K562 (cell line): ENCODE measurements at regions not wholly inside any gene's neighbourhood (a gene's known extent, or its start where the extent isn't known, plus 50 kb on each side); places are given as distances from the start of the nearest gene placed in this dataset.

Experiments
- ATAC-seq: fragments of 200-7000 bp; cut with Tn5 transposase; 3 replicates; pipeline ENCODE4 v1.9.1; 2020; ENCODE audit warnings: moderate library complexity
- BruUV-seq: library from RNA; stranded (reverse); fragments of 400-500 nt; replicated peaks from 2 replicates; lab custom pipeline; 2021; lab: Mats Ljungman, UMichigan
- CTCF ChIA-PET: fragments of 300-600 bp; formaldehyde crosslinking; extraction: SDS; loops from one replicate; lab custom pipeline; 2021; ENCODE audit warnings: low intra/inter-chr PET ratio; lab: Yijun Ruan, JAX
- POLR2A ChIA-PET: fragments of 300-600, 350-650 bp; sonication (Branson Sonifier 250); formaldehyde crosslinking; extraction: SDS; loops from one replicate; lab custom pipeline; 2021; ENCODE audit warnings: antibody characterized with exemption, inconsistent platforms; lab: Yijun Ruan, JAX
- DNase-seq, 4 experiments: peaks; one replicate each; pipeline versions ENCODE4 v3.0.0 to v3.0.0-alpha.2; 2011 to 2018; ENCODE audit warnings: low spot score in 3 of 4, mixed read lengths in 3 of 4; ENCODE audit errors: extremely low read depth in 1 of 4
- FAIRE-seq: peaks from 2 replicates; lab custom pipeline; 2011; peaks lifted over from hg19 to GRCh38; lab: Jason Lieb, UNC
- H2AFZ ChIP-seq: 2 replicates; pipeline ENCODE4 v1.6.0; 2011; ENCODE audit warnings: low read depth, low read length, control low read depth, inconsistent platforms
- H3K27ac ChIP-seq: fragments of 200-600 bp; 3 replicates; pipeline ENCODE4 v1.8.0; 2011; ENCODE audit warnings: low read depth, mild to moderate bottlenecking, control low read depth, inconsistent platforms, low read length, moderate library complexity, mixed read lengths; ENCODE audit errors: extremely low read depth
- H3K27me3 ChIP-seq, 2 experiments: fragments of 300-600 bp in 1 of 2; 2 replicates in 1 of 2; 3 replicates in 1 of 2; pipeline versions ENCODE4 v1.6.0 to v1.8.0; 2011; ENCODE audit warnings: inconsistent platforms in 2 of 2, low read length in 2 of 2, mild to moderate bottlenecking in 1 of 2, mixed read lengths in 1 of 2, moderate library complexity in 1 of 2; ENCODE audit not compliant: control insufficient read depth in 2 of 2, insufficient read depth in 2 of 2
- H3K36me3 ChIP-seq: fragments of 300-600 bp; 3 replicates; pipeline ENCODE4 v1.8.0; 2011; ENCODE audit warnings: mild to moderate bottlenecking, low read length, inconsistent platforms; ENCODE audit not compliant: control insufficient read depth, insufficient read depth
- H3K4me1 ChIP-seq, 2 experiments: fragments of 200-600 bp in 1 of 2; replicated peaks in 1 of 2; 2 replicates in 1 of 2; 3 replicates in 1 of 2; pipeline versions ENCODE4 v1.5.1 to v1.8.0; 2011; ENCODE audit warnings: inconsistent platforms in 2 of 2, low read length in 2 of 2, mild to moderate bottlenecking in 1 of 2, mixed read lengths in 1 of 2, moderate library complexity in 1 of 2; ENCODE audit not compliant: control insufficient read depth in 2 of 2, insufficient read depth in 2 of 2
- H3K4me2 ChIP-seq: 2 replicates; pipeline ENCODE4 v1.6.1; 2011; ENCODE audit warnings: low read length, control low read depth, inconsistent platforms, mixed read lengths; ENCODE audit not compliant: insufficient read depth
- H3K4me3 ChIP-seq: fragments of 200-600 bp; sonication (generic), shearing (Covaris generic); 2 replicates; pipeline ENCODE4 v1.5.1; 2016; ENCODE audit warnings: control low read depth, inconsistent platforms
- H3K79me2 ChIP-seq: fragments of 200-600 bp; 3 replicates; pipeline ENCODE4 v1.8.0; 2011; ENCODE audit warnings: low read length, inconsistent platforms; ENCODE audit not compliant: control insufficient read depth, insufficient read depth
- H3K9ac ChIP-seq, 2 experiments: 2 replicates each; pipeline versions ENCODE4 v1.6.0 to v1.6.1; 2011; ENCODE audit warnings: low read depth in 2 of 2, low read length in 2 of 2, control low read depth in 1 of 2, inconsistent platforms in 1 of 2, mild to moderate bottlenecking in 1 of 2, mixed read lengths in 1 of 2; ENCODE audit not compliant: insufficient read depth in 1 of 2
- H3K9me1 ChIP-seq: one replicate; pipeline ENCODE4 v1.6.0; 2011; ENCODE audit warnings: inconsistent platforms, mild to moderate bottlenecking, low read length, moderate library complexity; ENCODE audit not compliant: control insufficient read depth, insufficient read depth
- H3K9me3 ChIP-seq: replicated peaks from 2 replicates; pipeline ENCODE4 v1.5.1; 2011; ENCODE audit warnings: low read depth, low read length, inconsistent platforms; ENCODE audit not compliant: control insufficient read depth, insufficient read depth
- H4K20me1 ChIP-seq: replicated peaks from 2 replicates; pipeline ENCODE4 v1.6.1; 2011; ENCODE audit warnings: low read length, inconsistent platforms, mixed read lengths; ENCODE audit not compliant: control insufficient read depth, insufficient read depth
- ATF4 ChIP-seq: fragments of 450-650 bp; formaldehyde crosslinking; IDR thresholded peaks from 2 replicates; pipeline ENCODE4 v1.4.0; 2022; ENCODE audit warnings: mild to moderate bottlenecking, moderate library complexity
- CAMTA2 ChIP-seq: fragments of 250-450 bp; sonication (Bioruptor Pico); conservative IDR thresholded peaks from 2 replicates; pipeline ENCODE4 v1.5.1; 2022
- CEBPB ChIP-seq: fragments of 450-650 bp; IDR thresholded peaks from 2 replicates; pipeline ENCODE4 v1.6.1; 2016; ENCODE audit warnings: missing genetic modification characterization, missing compliant biosample characterization
- EGR1 ChIP-seq: fragments of 450-650 bp; conservative IDR thresholded peaks from 2 replicates; pipeline ENCODE4 v1.6.1; 2017; ENCODE audit warnings: mild to moderate bottlenecking
- MTA1 ChIP-seq: fragments of 450-650 bp; IDR thresholded peaks from 2 replicates; pipeline ENCODE4 v1.6.1; 2017; ENCODE audit warnings: borderline replicate concordance
- POLR2A ChIP-seq: fragments of 450-650 bp; conservative IDR thresholded peaks from 2 replicates; pipeline ENCODE4 v1.6.1; 2016
- RHOXF2B ChIP-seq: fragments of 250-450 bp; sonication (Bioruptor Pico); conservative IDR thresholded peaks from 2 replicates; pipeline ENCODE4 v1.5.1; 2021
- SLC30A9 ChIP-seq: fragments of 250-450 bp; sonication (Bioruptor Pico); IDR thresholded peaks from 2 replicates; pipeline ENCODE4 v1.8.0; 2022; ENCODE audit warnings: mild to moderate bottlenecking, moderate library complexity
- SMARCA5 ChIP-seq: fragments of 450-650 bp; IDR thresholded peaks from 2 replicates; pipeline ENCODE4 v1.6.1; 2016
- SMARCC2 ChIP-seq: fragments of 450-650 bp; IDR thresholded peaks from 2 replicates; pipeline ENCODE4 v1.6.1; 2017; ENCODE audit warnings: antibody characterized with exemption, moderate library complexity, mild to moderate bottlenecking, low read depth
- ZC3H4 ChIP-seq: sonication (generic); formaldehyde crosslinking; IDR thresholded peaks from 2 replicates; pipeline ENCODE4 v1.9.0; 2021; ENCODE audit warnings: missing genetic modification reagents, borderline replicate concordance
- ZNF644 ChIP-seq: fragments of 200-800 bp; sonication (Bioruptor generic); IDR thresholded peaks from 2 replicates; pipeline ENCODE4 v1.6.1; 2016; ENCODE audit warnings: low read depth, missing genetic modification characterization, missing compliant biosample characterization
- WGBS: fragments of 100-300 bp; shearing (Covaris generic); methylation state at CpG from one replicate; pipeline ENCODE4 v1.1.6; 2016; ENCODE audit warnings: low coverage, mixed read lengths; ENCODE audit not compliant: insufficient coverage; ENCODE audit errors: missing lambda C conversion rate; 5-methylcytosine and 5-hydroxymethylcytosine counted together
- in situ Hi-C: fragments of 300-500 bp; cut with MboI; formaldehyde crosslinking; loops from 4 replicates; pipeline ENCODE4 v1.15.0; 2018; ENCODE audit warnings: inconsistent platforms, mixed read lengths
- intact Hi-C: fragments of 100-400 bp; cut with micrococcal nuclease; formaldehyde crosslinking; loops from 2 replicates; pipeline ENCODE4 v1.14.2; 2022

DNA sequence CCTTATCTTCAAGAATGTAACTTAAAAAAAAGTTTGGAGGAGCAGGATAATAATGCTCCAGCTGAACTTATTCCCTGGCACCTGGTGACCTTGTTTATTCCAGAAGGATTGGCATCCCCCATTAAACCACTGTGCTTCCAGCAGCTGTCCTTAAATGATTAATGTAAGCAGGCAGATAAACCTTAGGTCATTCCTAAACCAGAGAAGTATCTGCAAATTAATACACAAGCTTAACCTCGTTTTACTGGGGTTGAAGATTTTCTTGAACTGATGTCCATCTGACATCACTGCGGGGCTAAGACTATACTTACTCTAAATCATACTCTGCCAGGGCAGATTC, 116.1 kb upstream of the PALS2 start (continued):
- no peak for TF ChIP-seq ATF4 (CRISPR knock-in tag)
- TF ChIP-seq EGR1: no peak

DNA sequence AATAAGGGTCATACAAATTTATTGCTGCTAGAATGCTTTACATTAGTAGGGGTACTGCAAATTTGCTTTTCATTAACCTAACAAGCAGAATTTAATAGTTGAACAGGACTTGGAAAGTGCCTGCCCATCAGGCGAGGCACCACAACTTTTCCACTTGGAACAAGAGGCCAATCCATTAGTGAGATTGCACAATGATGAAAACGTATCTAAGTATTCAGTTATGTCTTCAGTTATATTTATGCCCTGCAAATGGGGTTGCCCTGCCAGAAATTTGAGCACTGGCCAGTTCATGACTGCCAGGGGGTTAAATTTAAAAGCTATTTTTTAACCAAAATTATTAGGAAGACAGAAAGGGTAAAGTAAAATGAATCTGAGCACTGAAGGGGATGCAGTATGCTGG, 111.1 kb upstream of the PALS2 start:
- Histone ChIP-seq H2AFZ (no peak overlapping the region), H3K9me1 (no peaks in the 10 kb centered on the region), H3K36me3 (no peaks in the 10 kb centered on the region), H3K9me3 (no peaks in the 10 kb centered on the region), H3K27ac (no peak overlapping the region), H3K4me2 (no peak overlapping the region), H3K4me1 (no peaks in the 10 kb centered on the region), H3K9ac (no peak overlapping the region), H3K27me3 (peaks cover under 1 to 3% of the 10 kb centered on the region in 2 experiments; a peak in 3 of 5 replicates), H3K4me3 (no peak overlapping the region), H3K79me2 (no peaks in the 10 kb centered on the region), H4K20me1 (no peaks in the 10 kb centered on the region)
- TF ChIP-seq SMARCA5 (no peak), CEBPB (0 out of 2 replicates have a peak, but pooled peaks have one; percentile 8)
- FAIRE-seq (no peak), DNase-seq (no peak), ATAC-seq (no peak)
- WGBS: 3% methylated on average over 2 of the region's 2 CpGs
- CTCF ChIA-PET: no interaction called here
- intact Hi-C loops (no loop called here), in situ Hi-C loops (no loop called here)
- POLR2A ChIA-PET: no interaction called here
- BruUV-seq: no TSS peak

GRCh38 chr7:24462984-24463383, 110.3 kb upstream of the PALS2 start:
- H3K36me3 ChIP-seq: no peaks in the 10 kb centered on the region
- no peak overlapping the region for H3K4me2 ChIP-seq
- no TSS peak for BruUV-seq
- FAIRE-seq (no peak), DNase-seq (no peak), ATAC-seq (no peak)
- no peaks in the 10 kb centered on the region for H3K9me3 ChIP-seq
- H3K9me1 ChIP-seq: no peaks in the 10 kb centered on the region
- TF ChIP-seq SMARCC2 (no peak), MTA1 (no peak), POLR2A (no peak), ZC3H4 (CRISPR knock-in tag) (no peak), SLC30A9 (CRISPR knock-in tag) (no peak), RHOXF2B (CRISPR knock-in tag) (no peak), CAMTA2 (CRISPR knock-in tag) (no peak), ZNF644 (tag) (no peak)
- H4K20me1 ChIP-seq: no peaks in the 10 kb centered on the region
- no peak overlapping the region for H3K27ac ChIP-seq
- in situ Hi-C loops: no loop called here
- intact Hi-C loops: no loop called here
- peaks cover 3 to 4% of the 10 kb centered on the region in 2 experiments; a peak in 3 of 5 replicates for H3K27me3 ChIP-seq
- CTCF ChIA-PET: no interaction called here
- H3K79me2 ChIP-seq: no peaks in the 10 kb centered on the region
- POLR2A ChIA-PET: no interaction called here
- H2AFZ ChIP-seq: no peak overlapping the region
- H3K4me1 ChIP-seq: no peaks in the 10 kb centered on the region
- H3K4me3 ChIP-seq: no peak overlapping the region
- H3K9ac ChIP-seq: no peak overlapping the region
- WGBS: 0% methylated on average over 2 of the region's 2 CpGs
